GM23338 (cell line): ENCODE measurements at regions not wholly inside any gene's neighbourhood (a gene's known extent, or its start where the extent isn't known, plus 50 kb on each side); places are given as distances from the start of the nearest gene placed in this dataset.

ENCODE experiments used
- ATAC-seq: fragments of 200-7000 bp; cut with Tn5 transposase; 3 replicates; pipeline ENCODE4 v1.9.1; 2020
- DNase-seq: peaks from one replicate; pipeline ENCODE4 v3.0.0-alpha.2; 2015; ENCODE audit warnings: low spot score
- H2AFZ ChIP-seq: fragments of 200-600 bp; sonication (generic); 2 replicates; pipeline ENCODE4 v1.8.0; 2016; ENCODE audit warnings: antibody characterized with exemption, mild to moderate bottlenecking, moderate library complexity
- H3F3A ChIP-seq: fragments of 200-600 bp; sonication (generic); replicated peaks from 2 replicates; pipeline ENCODE4 v1.8.0; 2017; ENCODE audit warnings: antibody characterized with exemption, mixed run types, low read depth
- H3K27ac ChIP-seq: fragments of 200-600 bp; sonication (generic); 2 replicates; pipeline ENCODE4 v1.6.1; 2016; ENCODE audit warnings: low read depth
- H3K27me3 ChIP-seq: fragments of 200-600 bp; sonication (generic); 2 replicates; pipeline ENCODE4 v1.8.0; 2016; ENCODE audit warnings: mild to moderate bottlenecking, mixed run types, moderate library complexity; ENCODE audit not compliant: insufficient read depth
- H3K36me3 ChIP-seq: fragments of 200-600 bp; sonication (generic); 2 replicates; pipeline ENCODE4 v1.8.0; 2016; ENCODE audit warnings: mild to moderate bottlenecking; ENCODE audit not compliant: insufficient read depth
- H3K4me1 ChIP-seq: fragments of 200-600 bp; sonication (generic); 2 replicates; pipeline ENCODE4 v1.8.0; 2016; ENCODE audit warnings: mild to moderate bottlenecking, moderate library complexity; ENCODE audit not compliant: insufficient read depth
- H3K4me2 ChIP-seq: fragments of 200-600 bp; sonication (generic); 2 replicates; pipeline ENCODE4 v1.7.1; 2017; ENCODE audit warnings: mixed run types
- H3K4me3 ChIP-seq: fragments of 200-600 bp; sonication (generic); 2 replicates; pipeline ENCODE4 v1.6.1; 2016; ENCODE audit warnings: mixed run types
- H3K79me2 ChIP-seq: fragments of 200-600 bp; sonication (generic); replicated peaks from 2 replicates; pipeline ENCODE4 v1.8.0; 2017; ENCODE audit warnings: mild to moderate bottlenecking; ENCODE audit not compliant: insufficient read depth
- H3K9me2 ChIP-seq: fragments of 200-600 bp; sonication (generic); 2 replicates; pipeline ENCODE4 v1.8.0; 2017; ENCODE audit not compliant: insufficient read depth
- H4K20me1 ChIP-seq: fragments of 200-600 bp; sonication (generic); replicated peaks from 2 replicates; pipeline ENCODE4 v1.8.0; 2017; ENCODE audit warnings: mild to moderate bottlenecking; ENCODE audit not compliant: insufficient read depth
- H3K27ac Mint-ChIP-seq: 2 replicates; pipeline ENCODE4 v1.8.0; 2020; ENCODE audit warnings: inconsistent platforms, mild to moderate bottlenecking, moderate library complexity, mixed read lengths
- H3K27me3 Mint-ChIP-seq: 3 replicates; pipeline ENCODE4 v1.8.0; 2022; ENCODE audit warnings: low read depth, mild to moderate bottlenecking, moderate library complexity, mixed read lengths, inconsistent platforms; ENCODE audit not compliant: insufficient read depth, poor library complexity
- H3K36me3 Mint-ChIP-seq: 3 replicates; pipeline ENCODE4 v1.8.0; 2021; ENCODE audit warnings: low read depth, mild to moderate bottlenecking, inconsistent platforms, moderate library complexity, mixed read lengths
- H3K4me1 Mint-ChIP-seq: 3 replicates; pipeline ENCODE4 v1.8.0; 2020; ENCODE audit warnings: mild to moderate bottlenecking, inconsistent platforms, mixed read lengths
- H3K4me3 Mint-ChIP-seq: 3 replicates; pipeline ENCODE4 v1.8.0; 2021; ENCODE audit warnings: moderate library complexity, mild to moderate bottlenecking, inconsistent platforms, mixed read lengths
- H3K9me3 Mint-ChIP-seq: 3 replicates; pipeline ENCODE4 v1.8.0; 2020; ENCODE audit warnings: moderate library complexity, mild to moderate bottlenecking, inconsistent platforms, mixed read lengths
- CREB1 ChIP-seq: fragments of 250-450 bp; sonication (Bioruptor Pico); IDR thresholded peaks from 2 replicates; pipeline ENCODE4 v1.5.0; 2020; ENCODE audit warnings: low read depth, mild to moderate bottlenecking, moderate library complexity
- EZH2 ChIP-seq: fragments of 200-600 bp; sonication (generic); IDR thresholded peaks from one replicate; pipeline ENCODE4 v1.8.0; 2017; ENCODE audit warnings: antibody characterized with exemption, mild to moderate bottlenecking, low read depth; ENCODE audit not compliant: unreplicated experiment
- EZH2phosphoT487 ChIP-seq: fragments of 200-600 bp; sonication (generic); IDR thresholded peaks from one replicate; pipeline ENCODE4 v1.8.1; 2018; ENCODE audit warnings: antibody characterized with exemption; ENCODE audit not compliant: unreplicated experiment
- JUNB ChIP-seq: IDR thresholded peaks from one replicate; pipeline ENCODE4 v1.6.1; 2016; ENCODE audit warnings: antibody characterized with exemption; ENCODE audit not compliant: unreplicated experiment
- NANOG ChIP-seq: IDR thresholded peaks from 2 replicates; pipeline ENCODE4 v1.6.1; 2016; ENCODE audit warnings: antibody characterized with exemption, borderline replicate concordance
- POLR2AphosphoS5 ChIP-seq: IDR thresholded peaks from 2 replicates; pipeline ENCODE4 v1.6.1; 2016; ENCODE audit warnings: antibody characterized with exemption, low read depth
- STAT1 ChIP-seq: IDR thresholded peaks from one replicate; pipeline ENCODE4 v1.6.1; 2016; ENCODE audit warnings: antibody characterized with exemption; ENCODE audit not compliant: unreplicated experiment
- ZNF114 ChIP-seq: fragments of 250-450 bp; sonication (Bioruptor Pico); IDR thresholded peaks from 2 replicates; pipeline ENCODE4 v1.5.0; 2020; ENCODE audit warnings: mild to moderate bottlenecking, moderate library complexity
- ZNF331 ChIP-seq: fragments of 250-450 bp; sonication (Bioruptor Pico); IDR thresholded peaks from 2 replicates; pipeline ENCODE4 v1.5.0; 2020; ENCODE audit warnings: low read depth, mild to moderate bottlenecking, moderate library complexity
- TF ChIP-seq, protein P1 (sequence below): fragments of 250-450 bp; sonication (Bioruptor Pico); IDR thresholded peaks from 2 replicates; pipeline ENCODE4 v1.5.0; 2020; ENCODE audit warnings: mild to moderate bottlenecking, moderate library complexity
- TF ChIP-seq, protein P2 (sequence below): IDR thresholded peaks from 2 replicates; pipeline ENCODE4 v1.6.1; 2016; ENCODE audit warnings: antibody characterized with exemption
- TF ChIP-seq, protein P3 (sequence below): IDR thresholded peaks from one replicate; pipeline ENCODE4 v1.6.1; 2018; ENCODE audit warnings: antibody characterized with exemption; ENCODE audit not compliant: unreplicated experiment
- TF ChIP-seq, protein P4 (sequence below), 2 experiments: fragments of 200-600 bp in 1 of 2; sonication (generic) in 1 of 2; conservative IDR thresholded peaks; 2 replicates each; pipeline versions ENCODE4 v1.5.1 to v1.6.1; 2016 to 2017; ENCODE audit warnings: antibody characterized with exemption in 2 of 2, low read depth in 2 of 2, mild to moderate bottlenecking in 2 of 2, moderate library complexity in 1 of 2

DNA sequence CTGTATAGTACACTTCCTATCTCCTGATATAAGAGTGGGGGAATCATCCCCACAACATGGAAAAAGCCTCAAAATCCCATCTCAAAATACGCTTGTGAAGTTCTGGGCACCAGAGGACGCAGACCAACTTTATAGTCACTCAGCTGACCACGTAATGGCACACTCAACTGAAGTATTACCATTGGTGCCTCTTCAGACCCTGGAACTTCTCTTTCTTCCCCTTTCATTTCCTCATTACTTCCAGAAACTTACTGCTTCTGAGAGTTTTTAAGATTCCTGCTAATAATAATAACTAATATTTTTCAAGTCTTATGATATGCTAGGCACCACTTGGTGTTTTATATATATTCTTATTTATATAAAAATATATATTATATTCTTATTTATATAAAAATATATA, 202.6 kb downstream of the PTPRC start:
- Histone ChIP-seq H3K4me2 (no peak overlapping the region), H4K20me1 (no peaks in the 10 kb centered on the region), H3F3A (no peaks in the 10 kb centered on the region), H3K4me3 (no peak overlapping the region), H3K4me1 (no peaks in the 10 kb centered on the region), H3K36me3 (no peaks in the 10 kb centered on the region), H3K79me2 (no peaks in the 10 kb centered on the region), H3K9me2 (0 out of 2 replicates have a peak, but pooled peaks cover 6% of the 10 kb centered on the region), H2AFZ (no peak overlapping the region), H3K27ac (no peak overlapping the region), H3K27me3 (no peaks in the 10 kb centered on the region)
- ATAC-seq (no peak), DNase-seq (no peak)
- Mint-ChIP-seq H3K36me3 (no peaks in the 10 kb centered on the region), H3K9me3 (no peaks in the 10 kb centered on the region), H3K4me3 (no peak overlapping the region), H3K27me3 (no peaks in the 10 kb centered on the region), H3K27ac (no peak overlapping the region), H3K4me1 (no peaks in the 10 kb centered on the region; the same call in 2 of the 3 replicates)
- TF ChIP-seq ZNF331 (CRISPR knock-in tag) (no peak), POLR2AphosphoS5 (no peak), JUNB (no peak), CREB1 (CRISPR knock-in tag) (no peak), STAT1 (no peak), EZH2phosphoT487 (no peak), NANOG (no peak), EZH2 (no peak), ZNF114 (no peak)
- TF ChIP-seq, protein P1, sequence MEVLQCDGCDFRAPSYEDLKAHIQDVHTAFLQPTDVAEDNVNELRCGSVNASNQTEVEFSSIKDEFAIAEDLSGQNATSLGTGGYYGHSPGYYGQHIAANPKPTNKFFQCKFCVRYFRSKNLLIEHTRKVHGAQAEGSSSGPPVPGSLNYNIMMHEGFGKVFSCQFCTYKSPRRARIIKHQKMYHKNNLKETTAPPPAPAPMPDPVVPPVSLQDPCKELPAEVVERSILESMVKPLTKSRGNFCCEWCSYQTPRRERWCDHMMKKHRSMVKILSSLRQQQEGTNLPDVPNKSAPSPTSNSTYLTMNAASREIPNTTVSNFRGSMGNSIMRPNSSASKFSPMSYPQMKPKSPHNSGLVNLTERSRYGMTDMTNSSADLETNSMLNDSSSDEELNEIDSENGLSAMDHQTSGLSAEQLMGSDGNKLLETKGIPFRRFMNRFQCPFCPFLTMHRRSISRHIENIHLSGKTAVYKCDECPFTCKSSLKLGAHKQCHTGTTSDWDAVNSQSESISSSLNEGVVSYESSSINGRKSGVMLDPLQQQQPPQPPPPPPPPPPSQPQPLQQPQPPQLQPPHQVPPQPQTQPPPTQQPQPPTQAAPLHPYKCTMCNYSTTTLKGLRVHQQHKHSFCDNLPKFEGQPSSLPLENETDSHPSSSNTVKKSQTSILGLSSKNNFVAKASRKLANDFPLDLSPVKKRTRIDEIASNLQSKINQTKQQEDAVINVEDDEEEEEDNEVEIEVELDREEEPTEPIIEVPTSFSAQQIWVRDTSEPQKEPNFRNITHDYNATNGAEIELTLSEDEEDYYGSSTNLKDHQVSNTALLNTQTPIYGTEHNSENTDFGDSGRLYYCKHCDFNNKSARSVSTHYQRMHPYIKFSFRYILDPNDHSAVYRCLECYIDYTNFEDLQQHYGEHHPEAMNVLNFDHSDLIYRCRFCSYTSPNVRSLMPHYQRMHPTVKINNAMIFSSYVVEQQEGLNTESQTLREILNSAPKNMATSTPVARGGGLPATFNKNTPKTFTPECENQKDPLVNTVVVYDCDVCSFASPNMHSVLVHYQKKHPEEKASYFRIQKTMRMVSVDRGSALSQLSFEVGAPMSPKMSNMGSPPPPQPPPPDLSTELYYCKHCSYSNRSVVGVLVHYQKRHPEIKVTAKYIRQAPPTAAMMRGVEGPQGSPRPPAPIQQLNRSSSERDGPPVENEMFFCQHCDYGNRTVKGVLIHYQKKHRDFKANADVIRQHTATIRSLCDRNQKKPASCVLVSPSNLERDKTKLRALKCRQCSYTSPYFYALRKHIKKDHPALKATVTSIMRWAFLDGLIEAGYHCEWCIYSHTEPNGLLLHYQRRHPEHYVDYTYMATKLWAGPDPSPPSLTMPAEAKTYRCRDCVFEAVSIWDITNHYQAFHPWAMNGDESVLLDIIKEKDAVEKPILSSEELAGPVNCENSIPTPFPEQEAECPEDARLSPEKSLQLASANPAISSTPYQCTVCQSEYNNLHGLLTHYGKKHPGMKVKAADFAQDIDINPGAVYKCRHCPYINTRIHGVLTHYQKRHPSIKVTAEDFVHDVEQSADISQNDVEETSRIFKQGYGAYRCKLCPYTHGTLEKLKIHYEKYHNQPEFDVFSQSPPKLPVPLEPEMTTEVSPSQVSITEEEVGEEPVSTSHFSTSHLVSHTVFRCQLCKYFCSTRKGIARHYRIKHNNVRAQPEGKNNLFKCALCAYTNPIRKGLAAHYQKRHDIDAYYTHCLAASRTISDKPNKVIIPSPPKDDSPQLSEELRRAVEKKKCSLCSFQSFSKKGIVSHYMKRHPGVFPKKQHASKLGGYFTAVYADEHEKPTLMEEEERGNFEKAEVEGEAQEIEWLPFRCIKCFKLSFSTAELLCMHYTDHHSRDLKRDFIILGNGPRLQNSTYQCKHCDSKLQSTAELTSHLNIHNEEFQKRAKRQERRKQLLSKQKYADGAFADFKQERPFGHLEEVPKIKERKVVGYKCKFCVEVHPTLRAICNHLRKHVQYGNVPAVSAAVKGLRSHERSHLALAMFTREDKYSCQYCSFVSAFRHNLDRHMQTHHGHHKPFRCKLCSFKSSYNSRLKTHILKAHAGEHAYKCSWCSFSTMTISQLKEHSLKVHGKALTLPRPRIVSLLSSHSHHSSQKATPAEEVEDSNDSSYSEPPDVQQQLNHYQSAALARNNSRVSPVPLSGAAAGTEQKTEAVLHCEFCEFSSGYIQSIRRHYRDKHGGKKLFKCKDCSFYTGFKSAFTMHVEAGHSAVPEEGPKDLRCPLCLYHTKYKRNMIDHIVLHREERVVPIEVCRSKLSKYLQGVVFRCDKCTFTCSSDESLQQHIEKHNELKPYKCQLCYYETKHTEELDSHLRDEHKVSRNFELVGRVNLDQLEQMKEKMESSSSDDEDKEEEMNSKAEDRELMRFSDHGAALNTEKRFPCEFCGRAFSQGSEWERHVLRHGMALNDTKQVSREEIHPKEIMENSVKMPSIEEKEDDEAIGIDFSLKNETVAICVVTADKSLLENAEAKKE (CRISPR knock-in tag), result no peak
- TF ChIP-seq, protein P2, sequence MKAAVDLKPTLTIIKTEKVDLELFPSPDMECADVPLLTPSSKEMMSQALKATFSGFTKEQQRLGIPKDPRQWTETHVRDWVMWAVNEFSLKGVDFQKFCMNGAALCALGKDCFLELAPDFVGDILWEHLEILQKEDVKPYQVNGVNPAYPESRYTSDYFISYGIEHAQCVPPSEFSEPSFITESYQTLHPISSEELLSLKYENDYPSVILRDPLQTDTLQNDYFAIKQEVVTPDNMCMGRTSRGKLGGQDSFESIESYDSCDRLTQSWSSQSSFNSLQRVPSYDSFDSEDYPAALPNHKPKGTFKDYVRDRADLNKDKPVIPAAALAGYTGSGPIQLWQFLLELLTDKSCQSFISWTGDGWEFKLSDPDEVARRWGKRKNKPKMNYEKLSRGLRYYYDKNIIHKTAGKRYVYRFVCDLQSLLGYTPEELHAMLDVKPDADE, result no peak
- TF ChIP-seq, protein P3, sequence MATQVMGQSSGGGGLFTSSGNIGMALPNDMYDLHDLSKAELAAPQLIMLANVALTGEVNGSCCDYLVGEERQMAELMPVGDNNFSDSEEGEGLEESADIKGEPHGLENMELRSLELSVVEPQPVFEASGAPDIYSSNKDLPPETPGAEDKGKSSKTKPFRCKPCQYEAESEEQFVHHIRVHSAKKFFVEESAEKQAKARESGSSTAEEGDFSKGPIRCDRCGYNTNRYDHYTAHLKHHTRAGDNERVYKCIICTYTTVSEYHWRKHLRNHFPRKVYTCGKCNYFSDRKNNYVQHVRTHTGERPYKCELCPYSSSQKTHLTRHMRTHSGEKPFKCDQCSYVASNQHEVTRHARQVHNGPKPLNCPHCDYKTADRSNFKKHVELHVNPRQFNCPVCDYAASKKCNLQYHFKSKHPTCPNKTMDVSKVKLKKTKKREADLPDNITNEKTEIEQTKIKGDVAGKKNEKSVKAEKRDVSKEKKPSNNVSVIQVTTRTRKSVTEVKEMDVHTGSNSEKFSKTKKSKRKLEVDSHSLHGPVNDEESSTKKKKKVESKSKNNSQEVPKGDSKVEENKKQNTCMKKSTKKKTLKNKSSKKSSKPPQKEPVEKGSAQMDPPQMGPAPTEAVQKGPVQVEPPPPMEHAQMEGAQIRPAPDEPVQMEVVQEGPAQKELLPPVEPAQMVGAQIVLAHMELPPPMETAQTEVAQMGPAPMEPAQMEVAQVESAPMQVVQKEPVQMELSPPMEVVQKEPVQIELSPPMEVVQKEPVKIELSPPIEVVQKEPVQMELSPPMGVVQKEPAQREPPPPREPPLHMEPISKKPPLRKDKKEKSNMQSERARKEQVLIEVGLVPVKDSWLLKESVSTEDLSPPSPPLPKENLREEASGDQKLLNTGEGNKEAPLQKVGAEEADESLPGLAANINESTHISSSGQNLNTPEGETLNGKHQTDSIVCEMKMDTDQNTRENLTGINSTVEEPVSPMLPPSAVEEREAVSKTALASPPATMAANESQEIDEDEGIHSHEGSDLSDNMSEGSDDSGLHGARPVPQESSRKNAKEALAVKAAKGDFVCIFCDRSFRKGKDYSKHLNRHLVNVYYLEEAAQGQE, result no peak
- TF ChIP-seq, protein P4, sequence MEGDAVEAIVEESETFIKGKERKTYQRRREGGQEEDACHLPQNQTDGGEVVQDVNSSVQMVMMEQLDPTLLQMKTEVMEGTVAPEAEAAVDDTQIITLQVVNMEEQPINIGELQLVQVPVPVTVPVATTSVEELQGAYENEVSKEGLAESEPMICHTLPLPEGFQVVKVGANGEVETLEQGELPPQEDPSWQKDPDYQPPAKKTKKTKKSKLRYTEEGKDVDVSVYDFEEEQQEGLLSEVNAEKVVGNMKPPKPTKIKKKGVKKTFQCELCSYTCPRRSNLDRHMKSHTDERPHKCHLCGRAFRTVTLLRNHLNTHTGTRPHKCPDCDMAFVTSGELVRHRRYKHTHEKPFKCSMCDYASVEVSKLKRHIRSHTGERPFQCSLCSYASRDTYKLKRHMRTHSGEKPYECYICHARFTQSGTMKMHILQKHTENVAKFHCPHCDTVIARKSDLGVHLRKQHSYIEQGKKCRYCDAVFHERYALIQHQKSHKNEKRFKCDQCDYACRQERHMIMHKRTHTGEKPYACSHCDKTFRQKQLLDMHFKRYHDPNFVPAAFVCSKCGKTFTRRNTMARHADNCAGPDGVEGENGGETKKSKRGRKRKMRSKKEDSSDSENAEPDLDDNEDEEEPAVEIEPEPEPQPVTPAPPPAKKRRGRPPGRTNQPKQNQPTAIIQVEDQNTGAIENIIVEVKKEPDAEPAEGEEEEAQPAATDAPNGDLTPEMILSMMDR (conservative IDR thresholded peaks at IDR 0.05; ENCODE audit: low read depth in 2 of 2), result no peak
